ENCODE measurements at regions not wholly inside any gene's neighbourhood (a gene's known extent, or its start where the extent isn't known, plus 50 kb on each side); places are given as distances from the start of the nearest gene placed in this dataset.

- no peak for TF ChIP-seq ZNF449 (tag by site-specific recombination; IDR thresholded peaks at IDR 0.05)
- no peak for TF ChIP-seq ZNF488 (tag by site-specific recombination; IDR thresholded peaks at IDR 0.05)
- no peak for TF ChIP-seq BCL11A (tag by site-specific recombination; IDR thresholded peaks at IDR 0.05; ENCODE audit: low read depth)
- no peak for TF ChIP-seq ZNF830 (tag by site-specific recombination; IDR thresholded peaks at IDR 0.05; ENCODE audit: low read depth)
- no peak for TF ChIP-seq ZNF621 (tag by site-specific recombination; IDR thresholded peaks at IDR 0.05)
- TF ChIP-seq, protein P1, sequence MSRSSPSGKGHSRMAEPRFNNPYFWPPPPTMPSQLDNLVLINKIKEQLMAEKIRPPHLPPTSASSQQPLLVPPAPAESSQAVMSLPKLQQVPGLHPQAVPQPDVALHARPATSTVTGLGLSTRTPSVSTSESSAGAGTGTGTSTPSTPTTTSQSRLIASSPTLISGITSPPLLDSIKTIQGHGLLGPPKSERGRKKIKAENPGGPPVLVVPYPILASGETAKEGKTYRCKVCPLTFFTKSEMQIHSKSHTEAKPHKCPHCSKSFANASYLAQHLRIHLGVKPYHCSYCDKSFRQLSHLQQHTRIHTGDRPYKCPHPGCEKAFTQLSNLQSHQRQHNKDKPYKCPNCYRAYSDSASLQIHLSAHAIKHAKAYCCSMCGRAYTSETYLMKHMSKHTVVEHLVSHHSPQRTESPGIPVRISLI (tag by site-specific recombination; IDR thresholded peaks at IDR 0.05) = no peak
- TF ChIP-seq ZNF555 (tag by site-specific recombination; conservative IDR thresholded peaks at IDR 0.05) = no peak
- TF ChIP-seq ZNF560 (tag by site-specific recombination; IDR thresholded peaks at IDR 0.05; ENCODE audit: borderline replicate concordance) = no peak
- TF ChIP-seq SETDB1 (IDR thresholded peaks at IDR 0.05; ENCODE audit: insufficient read length, low read length) = no peak
- TF ChIP-seq, protein P2, sequence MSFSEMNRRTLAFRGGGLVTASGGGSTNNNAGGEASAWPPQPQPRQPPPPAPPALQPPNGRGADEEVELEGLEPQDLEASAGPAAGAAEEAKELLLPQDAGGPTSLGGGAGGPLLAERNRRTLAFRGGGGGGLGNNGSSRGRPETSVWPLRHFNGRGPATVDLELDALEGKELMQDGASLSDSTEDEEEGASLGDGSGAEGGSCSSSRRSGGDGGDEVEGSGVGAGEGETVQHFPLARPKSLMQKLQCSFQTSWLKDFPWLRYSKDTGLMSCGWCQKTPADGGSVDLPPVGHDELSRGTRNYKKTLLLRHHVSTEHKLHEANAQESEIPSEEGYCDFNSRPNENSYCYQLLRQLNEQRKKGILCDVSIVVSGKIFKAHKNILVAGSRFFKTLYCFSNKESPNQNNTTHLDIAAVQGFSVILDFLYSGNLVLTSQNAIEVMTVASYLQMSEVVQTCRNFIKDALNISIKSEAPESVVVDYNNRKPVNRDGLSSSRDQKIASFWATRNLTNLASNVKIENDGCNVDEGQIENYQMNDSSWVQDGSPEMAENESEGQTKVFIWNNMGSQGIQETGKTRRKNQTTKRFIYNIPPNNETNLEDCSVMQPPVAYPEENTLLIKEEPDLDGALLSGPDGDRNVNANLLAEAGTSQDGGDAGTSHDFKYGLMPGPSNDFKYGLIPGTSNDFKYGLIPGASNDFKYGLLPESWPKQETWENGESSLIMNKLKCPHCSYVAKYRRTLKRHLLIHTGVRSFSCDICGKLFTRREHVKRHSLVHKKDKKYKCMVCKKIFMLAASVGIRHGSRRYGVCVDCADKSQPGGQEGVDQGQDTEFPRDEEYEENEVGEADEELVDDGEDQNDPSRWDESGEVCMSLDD (tag by site-specific recombination; IDR thresholded peaks at IDR 0.05) = no peak
- no peak for TF ChIP-seq ZNF146 (tag by site-specific recombination; IDR thresholded peaks at IDR 0.05)
These were observed 165.0 kb downstream of the ICE1 start (continued) for GRCh38 chr5:5587474-5587873.

GRCh38 chr5:5586721-5587120 lies 164.2 kb downstream of the ICE1 start:
- no peak overlapping the region for H3K27ac ChIP-seq (ENCODE audit: extremely low read depth, low read depth, low read length)
- H3K9me3 ChIP-seq (ENCODE audit: control insufficient read depth, insufficient read depth, low read depth, low read length) = no peaks in the 10 kb centered on the region
- no peak overlapping the region for H3K4me3 ChIP-seq (ENCODE audit: low read depth, low read length)
- no peaks in the 10 kb centered on the region for H3K4me1 ChIP-seq (ENCODE audit: control insufficient read depth, insufficient read depth, low read length)
- no peaks in the 10 kb centered on the region for H3K36me3 ChIP-seq (ENCODE audit: control insufficient read depth in 2 of 2, insufficient read depth in 1 of 2, low read length in 2 of 2)
- CTCF ChIA-PET = interaction anchor here (0.5 to 1.3 kb wide), 4 partner anchors 11 to 515 kb away, joined by 3 read pairs; no protein-coding TSS in a partner anchor
- POLR2A ChIA-PET = no interaction called here
- TF ChIP-seq TSHZ1 (tag by site-specific recombination; IDR thresholded peaks at IDR 0.05; ENCODE audit: borderline replicate concordance) (no peak), ZNF624 (tag by site-specific recombination; IDR thresholded peaks at IDR 0.05) (no peak), ZNF174 (tag by site-specific recombination; IDR thresholded peaks at IDR 0.05) (no peak), GLIS2 (tag by site-specific recombination; IDR thresholded peaks at IDR 0.05) (no peak), ZNF266 (tag by site-specific recombination; IDR thresholded peaks at IDR 0.05; ENCODE audit: low read depth) (no peak), ZNF473 (tag by site-specific recombination; IDR thresholded peaks at IDR 0.05) (no peak), ZNF544 (tag by site-specific recombination; IDR thresholded peaks at IDR 0.05) (no peak)
- TF ChIP-seq, protein P3, sequence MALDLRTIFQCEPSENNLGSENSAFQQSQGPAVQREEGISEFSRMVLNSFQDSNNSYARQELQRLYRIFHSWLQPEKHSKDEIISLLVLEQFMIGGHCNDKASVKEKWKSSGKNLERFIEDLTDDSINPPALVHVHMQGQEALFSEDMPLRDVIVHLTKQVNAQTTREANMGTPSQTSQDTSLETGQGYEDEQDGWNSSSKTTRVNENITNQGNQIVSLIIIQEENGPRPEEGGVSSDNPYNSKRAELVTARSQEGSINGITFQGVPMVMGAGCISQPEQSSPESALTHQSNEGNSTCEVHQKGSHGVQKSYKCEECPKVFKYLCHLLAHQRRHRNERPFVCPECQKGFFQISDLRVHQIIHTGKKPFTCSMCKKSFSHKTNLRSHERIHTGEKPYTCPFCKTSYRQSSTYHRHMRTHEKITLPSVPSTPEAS (tag by site-specific recombination; IDR thresholded peaks at IDR 0.05) = no peak
- TF ChIP-seq, protein P4, sequence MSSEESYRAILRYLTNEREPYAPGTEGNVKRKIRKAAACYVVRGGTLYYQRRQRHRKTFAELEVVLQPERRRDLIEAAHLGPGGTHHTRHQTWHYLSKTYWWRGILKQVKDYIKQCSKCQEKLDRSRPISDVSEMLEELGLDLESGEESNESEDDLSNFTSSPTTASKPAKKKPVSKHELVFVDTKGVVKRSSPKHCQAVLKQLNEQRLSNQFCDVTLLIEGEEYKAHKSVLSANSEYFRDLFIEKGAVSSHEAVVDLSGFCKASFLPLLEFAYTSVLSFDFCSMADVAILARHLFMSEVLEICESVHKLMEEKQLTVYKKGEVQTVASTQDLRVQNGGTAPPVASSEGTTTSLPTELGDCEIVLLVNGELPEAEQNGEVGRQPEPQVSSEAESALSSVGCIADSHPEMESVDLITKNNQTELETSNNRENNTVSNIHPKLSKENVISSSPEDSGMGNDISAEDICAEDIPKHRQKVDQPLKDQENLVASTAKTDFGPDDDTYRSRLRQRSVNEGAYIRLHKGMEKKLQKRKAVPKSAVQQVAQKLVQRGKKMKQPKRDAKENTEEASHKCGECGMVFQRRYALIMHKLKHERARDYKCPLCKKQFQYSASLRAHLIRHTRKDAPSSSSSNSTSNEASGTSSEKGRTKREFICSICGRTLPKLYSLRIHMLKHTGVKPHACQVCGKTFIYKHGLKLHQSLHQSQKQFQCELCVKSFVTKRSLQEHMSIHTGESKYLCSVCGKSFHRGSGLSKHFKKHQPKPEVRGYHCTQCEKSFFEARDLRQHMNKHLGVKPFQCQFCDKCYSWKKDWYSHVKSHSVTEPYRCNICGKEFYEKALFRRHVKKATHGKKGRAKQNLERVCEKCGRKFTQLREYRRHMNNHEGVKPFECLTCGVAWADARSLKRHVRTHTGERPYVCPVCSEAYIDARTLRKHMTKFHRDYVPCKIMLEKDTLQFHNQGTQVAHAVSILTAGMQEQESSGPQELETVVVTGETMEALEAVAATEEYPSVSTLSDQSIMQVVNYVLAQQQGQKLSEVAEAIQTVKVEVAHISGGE (tag by site-specific recombination; conservative IDR thresholded peaks at IDR 0.05; ENCODE audit: low read depth) = no peak
- TF ChIP-seq, protein P5, sequence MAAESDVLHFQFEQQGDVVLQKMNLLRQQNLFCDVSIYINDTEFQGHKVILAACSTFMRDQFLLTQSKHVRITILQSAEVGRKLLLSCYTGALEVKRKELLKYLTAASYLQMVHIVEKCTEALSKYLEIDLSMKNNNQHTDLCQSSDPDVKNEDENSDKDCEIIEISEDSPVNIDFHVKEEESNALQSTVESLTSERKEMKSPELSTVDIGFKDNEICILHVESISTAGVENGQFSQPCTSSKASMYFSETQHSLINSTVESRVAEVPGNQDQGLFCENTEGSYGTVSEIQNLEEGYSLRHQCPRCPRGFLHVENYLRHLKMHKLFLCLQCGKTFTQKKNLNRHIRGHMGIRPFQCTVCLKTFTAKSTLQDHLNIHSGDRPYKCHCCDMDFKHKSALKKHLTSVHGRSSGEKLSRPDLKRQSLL (tag by site-specific recombination; IDR thresholded peaks at IDR 0.05) = no peak
